ENCODE measurements at regions not wholly inside any gene's neighbourhood (a gene's known extent, or its start where the extent isn't known, plus 50 kb on each side); places are given as distances from the start of the nearest gene placed in this dataset.

GRCh38 chr9:82206946-82207345 lies 218.4 kb downstream of the SPATA31D1 start:
- TF ChIP-seq TAF1 (IDR thresholded peaks at IDR 0.05; ENCODE audit: low read depth, low read length) (no peak), POLR2AphosphoS5 (IDR thresholded peaks at IDR 0.05; ENCODE audit: low read depth, low read length) (no peak), POLR2A (IDR thresholded peaks at IDR 0.05; ENCODE audit: low read depth, low read length) (no peak), SPI1 (IDR thresholded peaks at IDR 0.05; ENCODE audit: low read depth, low read length) (no peak)

Measured in GM12891 (cell line).